Stimulated activated CD4-positive, alpha-beta T cell treated with anti-CD3 and anti-CD28 coated beads, Interleukin-1b, Interleukin-23, amount 100 ng/mL, for 1 hour (primary cell): ENCODE measurements at regions not wholly inside any gene's neighbourhood (a gene's known extent, or its start where the extent isn't known, plus 50 kb on each side); places are given as distances from the start of the nearest gene placed in this dataset.

Source experiments
- DNase-seq, 2 donors: peaks; one replicate each; pipeline ENCODE4 v3.0.0-alpha.2; 2020; ENCODE audit warnings: low read depth in 2 of 2

- DNase-seq: no peak
These were observed 61.1 kb upstream of the NPSR1 start for GRCh38 chr7:34596887-34597286.

GRCh38 chr7:34603711-34604444 is 54.1 kb upstream of the NPSR1 start:
- no peak for DNase-seq
